ENCODE measurements at regions not wholly inside any gene's neighbourhood (a gene's known extent, or its start where the extent isn't known, plus 50 kb on each side); places are given as distances from the start of the nearest gene placed in this dataset.

DNA sequence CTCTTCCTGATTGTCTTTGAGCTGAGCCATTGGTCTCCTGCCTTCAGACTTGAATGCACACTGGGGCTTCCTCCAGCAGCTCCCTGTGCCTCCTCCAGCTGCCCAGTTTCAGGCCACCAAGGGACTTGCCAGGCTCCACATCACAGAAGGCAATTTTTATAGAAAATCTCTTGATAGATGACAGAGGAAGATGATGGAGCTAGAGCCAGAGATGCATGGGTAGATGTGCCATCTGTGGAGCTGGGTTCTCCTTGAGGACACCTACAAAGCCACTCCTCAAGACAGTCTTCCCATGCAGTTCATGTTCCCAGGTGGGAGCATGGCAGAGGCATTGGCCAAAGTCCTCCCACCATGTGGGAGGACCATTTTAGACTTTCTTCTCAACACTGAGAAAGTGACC lies 239.6 kb upstream of the IRX1 start:
- no TSS peak for BruUV-seq (replicated peaks)
- H3K27ac ChIP-seq, result no peak overlapping the region

DNA sequence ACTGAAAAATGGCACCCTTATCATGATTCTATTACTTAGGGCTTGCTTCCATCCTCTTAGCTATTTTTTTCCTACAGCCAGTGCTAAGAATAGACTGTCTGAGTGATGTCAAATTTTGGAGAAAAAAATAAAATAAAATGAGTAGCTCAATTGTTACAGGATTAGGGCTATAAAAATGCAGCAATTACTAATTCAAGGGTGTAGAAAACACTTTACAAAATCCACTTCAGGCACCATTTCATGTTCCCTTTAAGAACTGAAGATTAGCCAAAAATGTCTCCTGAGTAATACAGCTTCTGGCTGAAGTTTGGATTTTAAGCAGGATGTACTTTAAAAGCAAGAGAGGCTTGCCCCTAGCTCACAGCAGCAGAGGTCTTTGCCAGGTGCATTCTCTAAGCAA lies 240.5 kb upstream of the IRX1 start:
- Histone ChIP-seq H3K27me3 (ENCODE audit: insufficient read depth, low read depth) (peaks cover 71% of the 10 kb centered on the region), H2AFZ (no peak overlapping the region), H3K4me1 (replicated peaks; ENCODE audit: insufficient read depth) (no peaks in the 10 kb centered on the region), H3K4me3 (no peak overlapping the region), H3K9me2 (ENCODE audit: insufficient read depth) (no peaks in the 10 kb centered on the region), H3K9me3 (ENCODE audit: insufficient read depth, low read depth) (no peaks in the 10 kb centered on the region), H3F3A (ENCODE audit: insufficient read depth, low read depth) (no peaks in the 10 kb centered on the region), H3K27ac (no peak overlapping the region), H3K36me3 (ENCODE audit: low read depth) (no peaks in the 10 kb centered on the region), H3K4me2 (no peak overlapping the region), H4K20me1 (ENCODE audit: insufficient read depth) (no peaks in the 10 kb centered on the region), H3K79me2 (ENCODE audit: low read depth) (no peaks in the 10 kb centered on the region)
- ChIA-PET POLR2A (ENCODE audit: unreplicated experiment) (no interaction called here), CTCF (no interaction called here)
- BruUV-seq (replicated peaks), result no TSS peak
- intact Hi-C loops (cut with micrococcal nuclease; ENCODE audit: unreplicated experiment), result no loop called here
- DNase-seq, result no peak
- no peak for TF ChIP-seq EZH2 (IDR thresholded peaks at IDR 0.05; ENCODE audit: low read depth)
- TF ChIP-seq, protein P1, sequence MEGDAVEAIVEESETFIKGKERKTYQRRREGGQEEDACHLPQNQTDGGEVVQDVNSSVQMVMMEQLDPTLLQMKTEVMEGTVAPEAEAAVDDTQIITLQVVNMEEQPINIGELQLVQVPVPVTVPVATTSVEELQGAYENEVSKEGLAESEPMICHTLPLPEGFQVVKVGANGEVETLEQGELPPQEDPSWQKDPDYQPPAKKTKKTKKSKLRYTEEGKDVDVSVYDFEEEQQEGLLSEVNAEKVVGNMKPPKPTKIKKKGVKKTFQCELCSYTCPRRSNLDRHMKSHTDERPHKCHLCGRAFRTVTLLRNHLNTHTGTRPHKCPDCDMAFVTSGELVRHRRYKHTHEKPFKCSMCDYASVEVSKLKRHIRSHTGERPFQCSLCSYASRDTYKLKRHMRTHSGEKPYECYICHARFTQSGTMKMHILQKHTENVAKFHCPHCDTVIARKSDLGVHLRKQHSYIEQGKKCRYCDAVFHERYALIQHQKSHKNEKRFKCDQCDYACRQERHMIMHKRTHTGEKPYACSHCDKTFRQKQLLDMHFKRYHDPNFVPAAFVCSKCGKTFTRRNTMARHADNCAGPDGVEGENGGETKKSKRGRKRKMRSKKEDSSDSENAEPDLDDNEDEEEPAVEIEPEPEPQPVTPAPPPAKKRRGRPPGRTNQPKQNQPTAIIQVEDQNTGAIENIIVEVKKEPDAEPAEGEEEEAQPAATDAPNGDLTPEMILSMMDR (conservative IDR thresholded peaks at IDR 0.05), result no peak

More for the DNA sequence above, 239.6 kb upstream of the IRX1 start:
- no peaks in the 10 kb centered on the region for H3K36me3 ChIP-seq (ENCODE audit: low read depth)
- H3K4me3 ChIP-seq, result no peak overlapping the region
- ChIA-PET CTCF (no interaction called here), POLR2A (ENCODE audit: unreplicated experiment) (interaction anchor here (0.7 kb wide), 1 partner anchor 142 kb away, joined by 4 read pairs; no protein-coding TSS in a partner anchor)
- DNase-seq, result no peak
- no peaks in the 10 kb centered on the region for H3F3A ChIP-seq (ENCODE audit: insufficient read depth, low read depth)
- H4K20me1 ChIP-seq (ENCODE audit: insufficient read depth), result no peaks in the 10 kb centered on the region
- H3K4me2 ChIP-seq, result no peak overlapping the region
- no peaks in the 10 kb centered on the region for H3K79me2 ChIP-seq (ENCODE audit: low read depth)
- H2AFZ ChIP-seq, result no peak overlapping the region
- no peaks in the 10 kb centered on the region for H3K9me3 ChIP-seq (ENCODE audit: insufficient read depth, low read depth)
- intact Hi-C loops (cut with micrococcal nuclease; ENCODE audit: unreplicated experiment), result no loop called here
- TF ChIP-seq, protein P1 (conservative IDR thresholded peaks at IDR 0.05), result no peak
- no peak for TF ChIP-seq EZH2 (IDR thresholded peaks at IDR 0.05; ENCODE audit: low read depth)
- H3K4me1 ChIP-seq (replicated peaks; ENCODE audit: insufficient read depth), result no peaks in the 10 kb centered on the region
- H3K27me3 ChIP-seq (ENCODE audit: insufficient read depth, low read depth), result peaks cover 71% of the 10 kb centered on the region
- no peaks in the 10 kb centered on the region for H3K9me2 ChIP-seq (ENCODE audit: insufficient read depth)

DNA sequence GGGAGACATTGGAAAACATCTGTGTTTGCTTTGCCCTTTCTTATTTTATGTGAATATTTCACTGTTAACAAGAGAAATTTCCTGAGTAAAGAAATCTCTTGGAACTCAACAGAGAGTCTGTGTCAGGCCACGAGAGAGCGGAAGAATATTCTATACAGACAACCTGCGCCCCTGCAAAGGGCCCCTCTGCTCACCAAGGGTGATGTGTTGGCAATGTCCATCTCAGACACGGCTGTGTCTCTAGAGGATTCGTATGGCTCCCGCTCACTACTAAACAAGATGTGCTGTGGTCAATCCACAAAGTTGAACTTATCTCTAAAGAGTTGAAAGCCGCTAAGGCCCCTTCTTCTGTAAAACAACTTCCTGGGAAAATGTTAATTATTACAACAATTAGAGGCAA lies 241.0 kb upstream of the IRX1 start:
- BruUV-seq (replicated peaks), result no TSS peak
- POLR2A ChIA-PET (ENCODE audit: unreplicated experiment), result no interaction called here

More for the DNA sequence above, 241.0 kb upstream of the IRX1 start:
- H3K79me2 ChIP-seq (ENCODE audit: low read depth), result no peaks in the 10 kb centered on the region
- peaks cover 70% of the 10 kb centered on the region for H3K27me3 ChIP-seq (ENCODE audit: insufficient read depth, low read depth)
- TF ChIP-seq EZH2 (IDR thresholded peaks at IDR 0.05; ENCODE audit: low read depth), result no peak
- TF ChIP-seq, protein P1 (conservative IDR thresholded peaks at IDR 0.05), result no peak
- no peaks in the 10 kb centered on the region for H3K36me3 ChIP-seq (ENCODE audit: low read depth)
- H3K9me2 ChIP-seq (ENCODE audit: insufficient read depth), result no peaks in the 10 kb centered on the region
- no peaks in the 10 kb centered on the region for H3K4me1 ChIP-seq (replicated peaks; ENCODE audit: insufficient read depth)
- no peaks in the 10 kb centered on the region for H3F3A ChIP-seq (ENCODE audit: insufficient read depth, low read depth)
- CTCF ChIA-PET, result no interaction called here
- intact Hi-C loops (cut with micrococcal nuclease; ENCODE audit: unreplicated experiment), result no loop called here
- H3K9me3 ChIP-seq (ENCODE audit: insufficient read depth, low read depth), result no peaks in the 10 kb centered on the region
- no peak overlapping the region for H2AFZ ChIP-seq
- H3K4me2 ChIP-seq, result no peak overlapping the region
- H3K27ac ChIP-seq, result no peak overlapping the region
- no peak for DNase-seq
- H3K4me3 ChIP-seq, result no peak overlapping the region
- no peaks in the 10 kb centered on the region for H4K20me1 ChIP-seq (ENCODE audit: insufficient read depth)
